ENCODE measurements at regions not wholly inside any gene's neighbourhood (a gene's known extent, or its start where the extent isn't known, plus 50 kb on each side); places are given as distances from the start of the nearest gene placed in this dataset.

DNA sequence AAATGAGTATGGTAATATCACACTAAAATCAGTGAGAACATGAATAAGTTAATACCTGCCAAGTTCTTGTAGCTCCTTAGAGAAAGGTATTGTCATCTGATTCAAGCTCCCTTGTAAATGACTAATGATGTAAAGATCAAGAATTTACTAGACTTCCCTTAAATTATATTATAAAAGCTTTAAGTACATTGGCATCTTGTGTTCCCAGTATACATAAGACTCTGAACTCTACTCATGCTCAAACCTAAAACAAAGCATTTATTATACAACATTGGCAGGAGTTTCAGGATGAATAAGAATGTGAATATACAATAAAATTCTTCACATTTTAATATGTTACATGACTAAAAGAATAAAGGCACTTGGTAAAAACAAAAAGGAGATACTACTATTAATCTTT lies 126.8 kb upstream of the UNC5C start:
- H3K4me3 ChIP-seq (ENCODE audit: low read depth, low read length): no peak overlapping the region
- TF ChIP-seq, protein P1, sequence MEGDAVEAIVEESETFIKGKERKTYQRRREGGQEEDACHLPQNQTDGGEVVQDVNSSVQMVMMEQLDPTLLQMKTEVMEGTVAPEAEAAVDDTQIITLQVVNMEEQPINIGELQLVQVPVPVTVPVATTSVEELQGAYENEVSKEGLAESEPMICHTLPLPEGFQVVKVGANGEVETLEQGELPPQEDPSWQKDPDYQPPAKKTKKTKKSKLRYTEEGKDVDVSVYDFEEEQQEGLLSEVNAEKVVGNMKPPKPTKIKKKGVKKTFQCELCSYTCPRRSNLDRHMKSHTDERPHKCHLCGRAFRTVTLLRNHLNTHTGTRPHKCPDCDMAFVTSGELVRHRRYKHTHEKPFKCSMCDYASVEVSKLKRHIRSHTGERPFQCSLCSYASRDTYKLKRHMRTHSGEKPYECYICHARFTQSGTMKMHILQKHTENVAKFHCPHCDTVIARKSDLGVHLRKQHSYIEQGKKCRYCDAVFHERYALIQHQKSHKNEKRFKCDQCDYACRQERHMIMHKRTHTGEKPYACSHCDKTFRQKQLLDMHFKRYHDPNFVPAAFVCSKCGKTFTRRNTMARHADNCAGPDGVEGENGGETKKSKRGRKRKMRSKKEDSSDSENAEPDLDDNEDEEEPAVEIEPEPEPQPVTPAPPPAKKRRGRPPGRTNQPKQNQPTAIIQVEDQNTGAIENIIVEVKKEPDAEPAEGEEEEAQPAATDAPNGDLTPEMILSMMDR (IDR thresholded peaks at IDR 0.05; ENCODE audit: insufficient read depth, low read length): no peak
- DNase-seq (ENCODE audit: low read depth): no peak

DNA sequence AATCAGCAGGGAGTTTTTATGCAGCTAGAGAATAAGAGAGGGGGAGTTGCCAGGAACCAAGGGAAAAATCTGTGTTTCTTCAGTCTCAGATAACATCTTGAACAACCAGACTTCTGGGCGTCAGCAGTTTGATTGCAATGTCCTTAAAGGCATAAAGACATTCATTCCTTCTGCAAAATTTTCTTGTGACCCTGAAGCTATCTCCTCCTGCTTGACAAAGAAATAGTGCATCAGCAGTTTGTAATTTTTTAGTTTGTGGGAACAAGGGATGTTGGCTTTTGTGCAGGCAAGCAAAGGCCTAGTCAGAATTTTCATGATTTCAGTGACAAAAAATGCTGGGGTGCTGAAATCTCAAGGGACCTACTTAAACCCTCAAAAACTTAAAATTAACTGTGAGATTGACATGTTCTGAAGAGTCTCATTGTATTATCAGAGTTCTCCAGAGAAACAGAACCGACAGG lies 125.8 kb upstream of the UNC5C start:
- no peak for DNase-seq (ENCODE audit: low read depth)
- TF ChIP-seq, protein P1 (IDR thresholded peaks at IDR 0.05; ENCODE audit: insufficient read depth, low read length): no peak
- H3K4me3 ChIP-seq (ENCODE audit: low read depth, low read length): no peak overlapping the region

- H3K4me3 ChIP-seq (ENCODE audit: low read depth, low read length): no peak overlapping the region
- TF ChIP-seq, protein P1 (IDR thresholded peaks at IDR 0.05; ENCODE audit: insufficient read depth, low read length): no peak
- no peak for DNase-seq (ENCODE audit: low read depth)
Measured at GRCh38 chr4:95672811-95673210, 124.0 kb upstream of the UNC5C start.

- TF ChIP-seq, protein P1 (IDR thresholded peaks at IDR 0.05; ENCODE audit: insufficient read depth, low read length): no peak
- H3K4me3 ChIP-seq (ENCODE audit: low read depth, low read length): no peak overlapping the region
- DNase-seq (ENCODE audit: low read depth): no peak
Measured at GRCh38 chr4:95660719-95661118, 111.9 kb upstream of the UNC5C start.

DNA sequence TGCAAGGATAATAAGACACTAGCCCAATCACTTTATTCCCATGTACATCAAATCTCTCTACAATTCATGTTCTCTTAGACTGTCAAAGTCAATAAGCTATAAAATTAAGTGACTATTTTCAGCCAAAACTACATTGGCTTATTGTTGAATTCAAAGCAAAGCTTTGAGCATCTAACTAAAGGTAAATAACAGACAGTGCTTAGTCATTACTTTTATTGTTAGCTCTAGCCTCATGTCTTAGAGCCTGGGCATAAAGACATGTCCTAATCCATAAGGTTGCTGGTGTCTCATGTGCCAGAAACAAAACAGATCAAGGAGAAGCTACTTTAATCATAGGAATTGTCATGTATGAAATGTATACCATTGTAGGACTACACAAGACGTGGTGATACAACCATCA lies 103.1 kb upstream of the UNC5C start:
- TF ChIP-seq, protein P1 (IDR thresholded peaks at IDR 0.05; ENCODE audit: insufficient read depth, low read length): no peak
- H3K4me3 ChIP-seq (ENCODE audit: low read depth, low read length): no peak overlapping the region
- no peak for DNase-seq (ENCODE audit: low read depth)

DNA sequence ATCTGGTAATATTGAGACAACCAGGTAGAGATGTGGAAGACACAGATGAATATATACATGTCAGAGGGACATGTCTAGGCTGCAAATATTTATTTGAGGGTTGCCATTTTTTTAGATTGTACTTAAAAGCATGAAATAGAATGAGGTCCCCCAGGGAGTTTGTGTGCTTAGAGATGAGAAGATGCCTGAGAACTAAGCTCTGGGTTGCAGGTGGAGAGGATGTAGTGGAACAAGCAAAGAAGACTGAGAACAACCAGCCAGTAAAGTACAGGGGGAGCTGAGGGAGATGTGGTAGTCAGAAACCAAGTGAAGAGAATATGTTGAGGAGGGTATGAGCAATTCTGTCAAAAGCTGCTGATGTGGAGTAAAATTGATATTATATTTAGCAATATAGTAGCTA lies 95.6 kb upstream of the UNC5C start:
- H3K4me3 ChIP-seq (ENCODE audit: low read depth, low read length): no peak overlapping the region
- no peak for DNase-seq (ENCODE audit: low read depth)
- TF ChIP-seq, protein P1 (IDR thresholded peaks at IDR 0.05; ENCODE audit: insufficient read depth, low read length): no peak

DNA sequence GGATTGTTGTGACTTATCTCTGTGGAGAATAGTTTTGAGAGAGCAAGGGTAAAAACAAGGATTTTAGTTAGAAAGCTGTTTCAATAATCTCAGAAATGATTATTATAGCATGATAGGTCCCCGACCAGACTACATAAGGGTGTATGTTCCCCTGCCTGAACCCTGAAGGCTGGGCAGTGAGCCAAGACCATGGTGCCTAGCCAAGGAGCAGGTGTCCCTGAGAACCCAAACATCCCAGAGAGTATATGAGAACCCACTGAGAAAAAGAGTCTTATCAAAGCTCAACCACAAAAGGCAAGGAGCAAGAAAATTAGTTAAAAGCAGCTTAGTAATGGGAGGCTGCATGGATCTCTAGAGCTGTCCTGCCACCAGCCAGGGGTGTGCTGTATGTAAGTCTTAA lies 94.9 kb upstream of the UNC5C start:
- DNase-seq (ENCODE audit: low read depth): no peak
- H3K4me3 ChIP-seq (ENCODE audit: low read depth, low read length): no peak overlapping the region
- TF ChIP-seq, protein P1 (IDR thresholded peaks at IDR 0.05; ENCODE audit: insufficient read depth, low read length): no peak

Data from fibroblast of the aortic adventitia (primary cell).